ENCODE measurements at regions not wholly inside any gene's neighbourhood (a gene's known extent, or its start where the extent isn't known, plus 50 kb on each side); places are given as distances from the start of the nearest gene placed in this dataset.
A peak's percentile ranks its signal among the peaks of the same experiment; 100 is the strongest.

DNA sequence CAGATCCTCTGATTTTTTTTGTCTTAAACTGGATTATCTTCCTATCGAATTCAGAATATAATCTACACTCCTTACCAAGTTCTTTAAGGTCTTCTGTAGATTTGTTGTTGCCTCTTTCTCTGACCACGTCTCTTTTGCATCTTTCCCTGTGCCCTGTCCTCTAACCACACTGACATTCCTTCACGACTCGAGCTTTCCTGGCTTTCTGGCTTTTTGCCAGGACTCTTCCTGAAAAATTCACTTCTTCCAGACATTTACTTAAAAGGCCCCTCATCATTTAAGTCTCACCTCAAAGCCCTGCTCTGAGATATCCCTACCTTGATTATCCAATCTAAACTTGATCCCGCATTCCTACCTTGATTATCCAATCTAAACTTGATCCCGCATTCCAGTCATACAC lies 422.3 kb upstream of the DCN start:
- no peak for ATAC-seq
- peaks cover 0 to 4% (median 0%) of the 10 kb centered on the region in 3 donors for H3K4me1 ChIP-seq
- no peak overlapping the region for H3K4me3 ChIP-seq
- no peaks in the 10 kb centered on the region for H3K27me3 ChIP-seq
- 65% methylated on average over 6 of the region's 6 CpGs for WGBS, 2 donors (ENCODE audit: low coverage in 1 of 2)
- H3K27ac ChIP-seq: no peak overlapping the region
- no peaks in the 10 kb centered on the region for H3K36me3 ChIP-seq
- TF ChIP-seq, protein P1, sequence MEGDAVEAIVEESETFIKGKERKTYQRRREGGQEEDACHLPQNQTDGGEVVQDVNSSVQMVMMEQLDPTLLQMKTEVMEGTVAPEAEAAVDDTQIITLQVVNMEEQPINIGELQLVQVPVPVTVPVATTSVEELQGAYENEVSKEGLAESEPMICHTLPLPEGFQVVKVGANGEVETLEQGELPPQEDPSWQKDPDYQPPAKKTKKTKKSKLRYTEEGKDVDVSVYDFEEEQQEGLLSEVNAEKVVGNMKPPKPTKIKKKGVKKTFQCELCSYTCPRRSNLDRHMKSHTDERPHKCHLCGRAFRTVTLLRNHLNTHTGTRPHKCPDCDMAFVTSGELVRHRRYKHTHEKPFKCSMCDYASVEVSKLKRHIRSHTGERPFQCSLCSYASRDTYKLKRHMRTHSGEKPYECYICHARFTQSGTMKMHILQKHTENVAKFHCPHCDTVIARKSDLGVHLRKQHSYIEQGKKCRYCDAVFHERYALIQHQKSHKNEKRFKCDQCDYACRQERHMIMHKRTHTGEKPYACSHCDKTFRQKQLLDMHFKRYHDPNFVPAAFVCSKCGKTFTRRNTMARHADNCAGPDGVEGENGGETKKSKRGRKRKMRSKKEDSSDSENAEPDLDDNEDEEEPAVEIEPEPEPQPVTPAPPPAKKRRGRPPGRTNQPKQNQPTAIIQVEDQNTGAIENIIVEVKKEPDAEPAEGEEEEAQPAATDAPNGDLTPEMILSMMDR (IDR thresholded peaks at IDR 0.05): no peak
- no peak for TF ChIP-seq POLR2AphosphoS5 (IDR thresholded peaks at IDR 0.05)
- TF ChIP-seq EP300 (IDR thresholded peaks at IDR 0.05): no peak
- no peak for TF ChIP-seq POLR2A (IDR thresholded peaks at IDR 0.05)
- H3K9me3 ChIP-seq: no peaks in the 10 kb centered on the region

DNA sequence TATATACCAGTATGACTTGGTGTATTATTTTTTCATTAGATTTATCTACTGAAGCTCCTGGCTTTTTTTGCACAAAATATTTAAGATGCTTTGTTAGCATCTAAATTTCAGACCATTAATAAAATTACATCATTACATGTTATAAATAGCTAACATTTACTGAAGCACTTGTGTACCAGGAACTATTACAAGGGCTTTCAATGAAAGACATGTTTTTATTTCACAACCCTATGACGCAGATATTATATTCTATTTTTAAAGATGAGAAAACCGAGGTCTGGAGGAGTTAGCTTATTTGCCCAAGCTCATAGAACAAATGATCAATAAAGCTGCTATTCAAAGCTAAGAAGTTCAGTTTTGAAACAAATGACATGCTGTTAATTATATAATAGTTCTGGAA lies 420.4 kb upstream of the DCN start:
- ATAC-seq: no peak
- Histone ChIP-seq H3K36me3 (no peaks in the 10 kb centered on the region), H3K9me3 (no peaks in the 10 kb centered on the region), H3K4me1 (peaks cover 0 to 4% (median 0%) of the 10 kb centered on the region in 3 donors), H3K27ac (no peak overlapping the region), H3K27me3 (no peaks in the 10 kb centered on the region), H3K4me3 (no peak overlapping the region)
- TF ChIP-seq, protein P1 (IDR thresholded peaks at IDR 0.05): no peak
- TF ChIP-seq POLR2AphosphoS5 (IDR thresholded peaks at IDR 0.05): peak; percentile 59
- 27 to 30% methylated on average over 2 of the region's 2 CpGs for WGBS, 2 donors (ENCODE audit: low coverage in 1 of 2)

- Histone ChIP-seq H3K4me1 (peaks cover 0 to 4% (median 0%) of the 10 kb centered on the region in 3 donors), H3K27ac (no peak overlapping the region), H3K9me3 (no peaks in the 10 kb centered on the region), H3K36me3 (no peaks in the 10 kb centered on the region), H3K27me3 (no peaks in the 10 kb centered on the region), H3K4me3 (no peak overlapping the region)
- WGBS, 2 donors (ENCODE audit: low coverage in 1 of 2): 68 to 82% methylated on average over 3 to 4 of the region's 4 CpGs
- TF ChIP-seq POLR2AphosphoS5 (IDR thresholded peaks at IDR 0.05) (no peak), EP300 (IDR thresholded peaks at IDR 0.05) (no peak), POLR2A (IDR thresholded peaks at IDR 0.05) (no peak)
- TF ChIP-seq, protein P1 (IDR thresholded peaks at IDR 0.05): no peak
- ATAC-seq: no peak
Observed at GRCh38 chr12:91601054-91601453, 418.4 kb upstream of the DCN start.

- TF ChIP-seq POLR2AphosphoS5 (IDR thresholded peaks at IDR 0.05) (no peak), EP300 (IDR thresholded peaks at IDR 0.05) (no peak), POLR2A (IDR thresholded peaks at IDR 0.05) (no peak)
- TF ChIP-seq, protein P1 (IDR thresholded peaks at IDR 0.05): no peak
- Histone ChIP-seq H3K4me1 (no peaks in the 10 kb centered on the region), H3K27me3 (no peaks in the 10 kb centered on the region), H3K9me3 (no peaks in the 10 kb centered on the region), H3K27ac (no peak overlapping the region), H3K36me3 (no peaks in the 10 kb centered on the region), H3K4me3 (no peak overlapping the region)
- no peak for ATAC-seq
- WGBS, 2 donors (ENCODE audit: low coverage in 1 of 2): 72 to 89% methylated on average over 1 of the region's 1 CpG
Observed at GRCh38 chr12:91594715-91595114, 412.1 kb upstream of the DCN start.

- no peak overlapping the region for H3K27ac ChIP-seq
- TF ChIP-seq POLR2A (IDR thresholded peaks at IDR 0.05): no peak
- no peak for TF ChIP-seq POLR2AphosphoS5 (IDR thresholded peaks at IDR 0.05)
- TF ChIP-seq, protein P1 (IDR thresholded peaks at IDR 0.05): no peak
- TF ChIP-seq EP300 (IDR thresholded peaks at IDR 0.05): no peak
- H3K9me3 ChIP-seq: no peaks in the 10 kb centered on the region
- no peak for ATAC-seq
- H3K27me3 ChIP-seq: no peaks in the 10 kb centered on the region
- H3K36me3 ChIP-seq: no peaks in the 10 kb centered on the region
- H3K4me1 ChIP-seq: no peaks in the 10 kb centered on the region
- WGBS, 2 donors (ENCODE audit: low coverage in 1 of 2): 32 to 67% methylated on average over 1 of the region's 1 CpG
- H3K4me3 ChIP-seq: no peak overlapping the region
Observed at GRCh38 chr12:91591639-91591987, 409.0 kb upstream of the DCN start.
